Cardiac muscle cell (in vitro differentiated cells and primary cell): ENCODE measurements at regions not wholly inside any gene's neighbourhood (a gene's known extent, or its start where the extent isn't known, plus 50 kb on each side); places are given as distances from the start of the nearest gene placed in this dataset.

Source experiments
- DNase-seq, 2 donors: peaks; one replicate each; pipeline versions ENCODE4 v3.0.0 to v3.0.0-alpha.2; 2010 to 2017; ENCODE audit warnings: low read depth in 1 of 2, low spot score in 1 of 2
- H3K27ac ChIP-seq: fragments of 200-600 bp; sonication (generic); 2 replicates; pipeline ENCODE4 v1.5.1; 2016
- H3K27me3 ChIP-seq: fragments of 200-600 bp; sonication (generic); 2 replicates; pipeline ENCODE4 v1.6.0; 2016; ENCODE audit warnings: control low read depth
- H3K36me3 ChIP-seq: fragments of 200-600 bp; sonication (generic); 2 replicates; pipeline ENCODE4 v1.5.1; 2016; ENCODE audit warnings: control low read depth
- H3K4me1 ChIP-seq: fragments of 200-600 bp; sonication (generic); 2 replicates; pipeline ENCODE4 v1.8.1; 2017; ENCODE audit warnings: low read depth, mild to moderate bottlenecking, mixed run types
- H3K4me3 ChIP-seq: fragments of 200-600 bp; sonication (generic); 2 replicates; pipeline ENCODE4 v1.5.1; 2016; ENCODE audit warnings: mild to moderate bottlenecking
- H3K9me3 ChIP-seq: fragments of 200-600 bp; sonication (generic); 2 replicates; pipeline ENCODE4 v1.5.1; 2017; ENCODE audit warnings: low read depth, mild to moderate bottlenecking, control low read depth
- CTCF ChIP-seq: IDR thresholded peaks from 2 replicates; pipeline ENCODE4 v1.5.1; 2012; ENCODE audit warnings: low read depth, mild to moderate bottlenecking, low read length

- Histone ChIP-seq H3K27ac (no peak overlapping the region), H3K9me3 (no peaks in the 10 kb centered on the region), H3K36me3 (no peaks in the 10 kb centered on the region), H3K27me3 (no peaks in the 10 kb centered on the region), H3K4me1 (peaks cover 19% of the 10 kb centered on the region), H3K4me3 (no peak overlapping the region)
- no peak for TF ChIP-seq CTCF
- peak in 1 of 2 donors; percentile 34 for DNase-seq
These were observed 70.3 kb upstream of the DSG1 start for GRCh38 chr18:31247574-31248199.

DNA sequence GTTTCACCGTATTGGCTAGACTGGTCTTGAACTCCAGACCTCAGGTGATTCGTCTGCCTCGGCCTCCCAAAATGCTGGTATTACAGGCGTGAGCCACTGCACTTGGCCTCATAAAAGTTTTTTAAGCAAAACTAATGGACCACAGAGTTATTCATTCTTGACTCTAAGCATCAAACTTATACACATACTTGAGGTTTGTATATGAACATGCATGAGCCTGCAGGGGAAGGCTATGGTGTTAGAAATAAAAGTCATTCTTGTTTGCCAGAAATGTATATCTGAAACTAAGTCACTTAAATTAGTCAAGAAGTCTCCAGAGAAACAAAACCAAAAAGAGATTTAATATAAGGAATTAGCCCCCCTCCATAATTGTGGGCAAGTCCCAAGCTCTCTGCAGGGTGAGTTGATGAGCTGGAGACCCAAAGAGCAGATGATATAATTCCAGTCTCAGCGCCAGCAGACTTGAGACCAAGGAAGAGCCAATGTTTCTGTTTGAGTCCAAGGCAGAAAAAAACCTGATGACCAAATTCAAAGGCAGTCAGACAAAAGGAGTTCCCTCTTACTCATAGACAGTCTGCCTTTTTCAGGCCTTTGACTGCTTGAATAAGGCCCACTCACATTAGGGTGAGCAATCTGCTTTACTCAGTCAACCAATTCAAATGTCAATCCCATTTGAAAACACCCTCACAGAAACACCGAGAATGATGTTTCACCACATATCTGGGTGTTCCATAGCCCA lies 69.0 kb upstream of the DSG1 start:
- Histone ChIP-seq H3K4me1 (peaks cover 8% of the 10 kb centered on the region), H3K4me3 (no peak overlapping the region), H3K27ac (no peak overlapping the region), H3K36me3 (no peaks in the 10 kb centered on the region), H3K27me3 (no peaks in the 10 kb centered on the region), H3K9me3 (no peaks in the 10 kb centered on the region)
- DNase-seq = no peak
- TF ChIP-seq CTCF = no peak

DNA sequence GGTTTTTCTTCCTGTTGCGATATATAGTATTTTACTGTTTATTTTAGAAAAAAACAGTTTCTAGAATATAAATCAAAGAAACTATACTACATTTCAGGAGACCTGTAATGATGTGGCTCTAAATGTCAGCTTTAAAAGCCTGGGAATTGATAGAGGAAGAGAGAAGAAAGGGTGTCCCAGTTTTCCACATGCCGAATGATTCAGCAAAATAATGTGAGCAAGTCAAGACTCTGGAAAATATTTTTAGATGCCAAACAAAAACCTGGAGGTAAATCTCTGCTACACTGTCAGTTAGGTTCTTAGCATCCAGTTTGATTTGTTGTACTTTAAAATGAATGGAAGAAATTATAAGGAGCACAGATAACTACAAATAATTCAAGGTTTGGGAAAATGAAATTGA lies 67.1 kb upstream of the DSG1 start:
- DNase-seq = no peak
- peaks cover 7% of the 10 kb centered on the region for H3K4me1 ChIP-seq
- TF ChIP-seq CTCF = no peak
- H3K36me3 ChIP-seq = no peaks in the 10 kb centered on the region
- no peak overlapping the region for H3K27ac ChIP-seq
- H3K27me3 ChIP-seq = no peaks in the 10 kb centered on the region
- no peaks in the 10 kb centered on the region for H3K9me3 ChIP-seq
- H3K4me3 ChIP-seq = no peak overlapping the region

DNA sequence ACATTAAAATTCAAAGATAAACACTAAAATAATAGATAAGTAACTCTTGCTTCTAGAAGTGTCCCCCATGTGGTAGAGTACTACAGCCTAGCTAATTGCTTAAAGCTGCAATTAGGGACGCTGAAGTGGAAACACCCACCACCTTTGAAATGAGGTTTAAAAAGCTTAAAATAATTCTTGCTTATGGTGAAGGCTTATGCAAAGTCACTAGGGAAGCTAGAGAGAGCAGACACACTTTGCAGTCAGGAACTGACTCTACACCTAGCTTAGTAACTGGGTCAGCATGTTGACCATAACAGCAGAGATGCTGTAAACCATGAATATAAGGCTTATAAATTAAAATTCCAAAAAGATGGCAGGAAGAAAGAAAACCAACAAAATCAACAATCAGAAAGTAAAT lies 65.4 kb upstream of the DSG1 start:
- Histone ChIP-seq H3K36me3 (no peaks in the 10 kb centered on the region), H3K9me3 (no peaks in the 10 kb centered on the region), H3K27ac (no peak overlapping the region), H3K4me3 (no peak overlapping the region), H3K4me1 (peaks cover 7% of the 10 kb centered on the region), H3K27me3 (no peaks in the 10 kb centered on the region)
- DNase-seq = no peak
- no peak for TF ChIP-seq CTCF

DNA sequence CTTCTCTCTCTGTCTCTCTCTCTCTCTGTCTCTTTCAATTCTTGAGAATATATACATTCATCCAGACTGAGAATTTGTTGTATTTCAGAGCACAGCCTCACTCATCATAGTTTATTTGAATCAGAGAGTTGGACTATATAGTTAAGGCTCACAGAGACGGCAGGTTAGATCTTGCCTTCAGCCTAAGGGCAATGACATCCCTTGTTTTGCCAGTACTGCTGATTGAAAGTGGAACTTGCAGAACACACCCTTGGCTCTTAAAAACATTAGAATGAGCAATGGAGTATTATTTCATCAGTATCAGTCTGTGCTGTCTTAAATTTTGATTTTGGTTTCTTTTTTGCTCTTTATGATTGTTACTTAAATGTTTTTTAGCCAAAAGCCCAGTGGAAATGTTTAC lies 62.0 kb upstream of the DSG1 start:
- TF ChIP-seq CTCF = no peak
- no peaks in the 10 kb centered on the region for H3K36me3 ChIP-seq
- no peak overlapping the region for H3K4me3 ChIP-seq
- H3K27ac ChIP-seq = no peak overlapping the region
- DNase-seq = no peak
- no peaks in the 10 kb centered on the region for H3K27me3 ChIP-seq
- peaks cover 3% of the 10 kb centered on the region for H3K4me1 ChIP-seq
- H3K9me3 ChIP-seq = no peaks in the 10 kb centered on the region
